ENCODE measurements at regions not wholly inside any gene's neighbourhood (a gene's known extent, or its start where the extent isn't known, plus 50 kb on each side); places are given as distances from the start of the nearest gene placed in this dataset.

DNA sequence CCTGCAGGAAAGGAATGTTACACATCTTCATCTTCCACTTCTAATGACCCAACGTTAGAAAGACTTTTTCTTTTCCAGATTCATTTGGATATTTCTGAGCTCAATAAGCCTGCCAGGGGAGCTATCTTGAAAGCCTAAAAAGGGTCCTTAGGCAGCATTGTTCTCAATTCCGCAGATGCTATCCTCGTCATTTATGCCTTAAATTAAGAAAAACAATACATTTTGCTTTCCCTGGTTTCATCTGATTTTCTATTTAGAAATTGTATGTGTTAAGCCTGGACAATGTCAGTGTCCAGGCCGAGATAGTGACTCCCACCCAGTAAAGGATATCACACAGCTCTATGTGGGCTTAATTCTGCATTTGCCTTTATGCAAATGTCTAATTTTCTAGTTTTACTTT, 721.3 kb downstream of the DIAPH3 start:
- DNase-seq (ENCODE audit: extremely low read depth, low read depth), result no peak
- TF ChIP-seq, protein P1, sequence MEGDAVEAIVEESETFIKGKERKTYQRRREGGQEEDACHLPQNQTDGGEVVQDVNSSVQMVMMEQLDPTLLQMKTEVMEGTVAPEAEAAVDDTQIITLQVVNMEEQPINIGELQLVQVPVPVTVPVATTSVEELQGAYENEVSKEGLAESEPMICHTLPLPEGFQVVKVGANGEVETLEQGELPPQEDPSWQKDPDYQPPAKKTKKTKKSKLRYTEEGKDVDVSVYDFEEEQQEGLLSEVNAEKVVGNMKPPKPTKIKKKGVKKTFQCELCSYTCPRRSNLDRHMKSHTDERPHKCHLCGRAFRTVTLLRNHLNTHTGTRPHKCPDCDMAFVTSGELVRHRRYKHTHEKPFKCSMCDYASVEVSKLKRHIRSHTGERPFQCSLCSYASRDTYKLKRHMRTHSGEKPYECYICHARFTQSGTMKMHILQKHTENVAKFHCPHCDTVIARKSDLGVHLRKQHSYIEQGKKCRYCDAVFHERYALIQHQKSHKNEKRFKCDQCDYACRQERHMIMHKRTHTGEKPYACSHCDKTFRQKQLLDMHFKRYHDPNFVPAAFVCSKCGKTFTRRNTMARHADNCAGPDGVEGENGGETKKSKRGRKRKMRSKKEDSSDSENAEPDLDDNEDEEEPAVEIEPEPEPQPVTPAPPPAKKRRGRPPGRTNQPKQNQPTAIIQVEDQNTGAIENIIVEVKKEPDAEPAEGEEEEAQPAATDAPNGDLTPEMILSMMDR (IDR thresholded peaks at IDR 0.05; ENCODE audit: low read depth, low read length), result no peak

DNA sequence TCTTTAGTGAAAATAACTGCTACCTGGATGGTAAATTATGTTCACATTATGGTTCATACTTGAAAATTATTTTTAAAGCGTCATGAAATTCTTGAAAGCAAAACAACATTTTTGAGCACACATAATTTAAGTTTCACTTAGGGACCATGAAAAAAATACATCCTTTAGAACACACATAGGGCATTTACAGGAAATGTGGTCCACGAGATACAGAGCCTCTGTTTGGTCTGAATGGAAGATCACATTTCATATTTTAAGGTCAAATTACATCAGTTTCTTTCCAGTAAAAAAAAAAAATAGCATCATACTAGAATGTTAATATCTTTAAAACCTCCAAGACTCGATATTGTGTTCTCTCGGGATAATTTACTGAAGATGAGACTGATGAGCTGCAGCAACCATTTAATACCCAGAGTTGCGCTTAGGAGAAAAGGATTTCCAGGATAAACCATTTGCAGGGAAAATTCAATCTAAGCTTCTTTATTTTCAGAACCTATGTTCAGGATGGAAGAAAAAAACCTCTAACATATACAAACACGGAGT, 720.7 kb downstream of the DIAPH3 start:
- no peak for DNase-seq (ENCODE audit: extremely low read depth, low read depth)
- TF ChIP-seq, protein P1 (IDR thresholded peaks at IDR 0.05; ENCODE audit: low read depth, low read length), result no peak

DNA sequence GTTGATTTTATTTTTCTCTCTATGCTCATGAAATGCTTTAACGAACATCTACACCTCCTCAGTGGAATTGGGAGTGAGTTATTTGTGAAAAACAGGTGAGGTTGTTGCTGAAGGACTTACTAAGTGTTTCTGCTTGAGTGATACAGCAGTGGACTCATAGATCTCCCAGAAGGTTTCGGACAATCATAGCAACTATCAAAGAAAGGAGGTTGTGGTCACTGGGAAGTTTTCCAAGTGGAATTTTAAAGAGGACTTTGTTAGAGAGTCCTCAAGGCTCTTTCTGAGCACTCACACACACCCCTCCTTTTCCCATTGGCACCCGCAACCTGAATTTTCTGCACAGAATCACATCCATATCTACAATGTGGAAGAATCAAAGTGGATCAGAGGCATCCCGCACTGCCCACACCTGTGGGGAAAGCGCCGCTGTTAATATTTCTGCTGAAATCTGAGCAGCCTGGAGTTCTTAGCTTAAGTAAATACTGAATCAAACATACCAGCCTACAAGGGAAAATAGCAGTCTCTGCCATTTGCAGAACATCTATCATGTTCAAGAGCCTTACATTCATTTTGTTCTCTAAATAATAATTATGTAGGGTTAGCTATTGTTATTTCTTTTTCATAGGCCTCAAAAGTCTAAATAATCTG, 719.4 kb downstream of the DIAPH3 start:
- no peak for DNase-seq (ENCODE audit: extremely low read depth, low read depth)

DNA sequence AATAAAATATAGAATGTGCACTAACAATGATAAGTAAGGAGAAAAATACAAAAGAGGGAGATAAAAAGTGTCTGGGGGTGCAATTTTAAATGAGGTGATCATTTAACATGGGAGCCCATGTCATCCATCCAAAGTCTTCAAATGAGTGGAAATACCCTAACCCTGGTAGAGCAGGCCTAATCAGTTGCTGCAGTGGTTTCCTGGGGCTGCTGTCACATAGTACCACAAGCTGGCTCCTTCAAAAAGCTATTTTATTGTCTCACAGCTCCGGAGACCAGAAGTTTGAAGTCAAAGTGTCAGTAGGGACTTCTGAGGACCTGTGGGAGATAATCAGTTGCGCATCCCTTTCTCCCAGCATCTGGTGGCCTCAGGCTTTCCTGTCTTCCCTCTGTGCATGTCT, 717.9 kb downstream of the DIAPH3 start:
- DNase-seq (ENCODE audit: extremely low read depth, low read depth), result no peak
- TF ChIP-seq, protein P1 (IDR thresholded peaks at IDR 0.05; ENCODE audit: low read depth, low read length), result no peak

More for the DNA sequence above, 719.4 kb downstream of the DIAPH3 start:
- TF ChIP-seq, protein P1 (IDR thresholded peaks at IDR 0.05; ENCODE audit: low read depth, low read length), result no peak

DNA sequence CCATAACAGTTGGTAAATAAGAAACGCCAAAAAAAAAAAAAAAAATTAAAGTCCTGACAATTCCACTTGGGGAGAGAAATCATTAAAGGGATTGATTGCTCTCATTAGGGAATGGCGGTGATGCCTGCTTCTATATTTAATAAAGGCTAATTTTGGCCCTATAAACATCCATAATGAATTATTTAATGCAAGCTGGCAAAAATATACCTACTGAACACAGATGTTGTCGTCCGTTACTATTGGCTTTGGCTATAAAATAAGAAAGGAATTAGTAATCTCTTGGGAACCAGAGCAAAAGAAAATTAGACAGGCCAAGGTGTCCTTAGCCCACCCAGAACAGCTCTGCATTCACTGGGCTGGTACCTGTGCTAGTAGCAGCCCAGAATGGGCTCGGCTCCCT, 717.3 kb downstream of the DIAPH3 start:
- DNase-seq (ENCODE audit: extremely low read depth, low read depth), result no peak
- TF ChIP-seq, protein P1 (IDR thresholded peaks at IDR 0.05; ENCODE audit: low read depth, low read length), result no peak

DNA sequence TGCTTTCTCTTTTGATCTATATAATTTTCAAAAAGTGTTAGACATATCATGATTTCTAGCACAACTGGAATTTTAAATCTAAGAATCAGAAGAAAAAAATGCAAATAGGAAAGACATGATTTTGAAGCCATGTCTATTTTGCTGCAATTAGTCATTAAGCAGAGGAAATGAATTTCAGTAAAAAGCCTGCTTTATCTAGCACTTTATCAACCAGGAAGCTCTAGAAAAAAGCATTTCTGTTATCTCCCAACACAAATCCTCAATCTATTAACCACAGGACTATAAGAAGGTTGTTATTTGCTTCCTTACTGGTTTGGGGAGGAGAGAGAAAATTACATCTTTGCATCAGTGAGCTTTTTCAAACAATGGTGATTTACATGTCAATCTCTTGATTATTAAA, 716.7 kb downstream of the DIAPH3 start:
- no peak for DNase-seq (ENCODE audit: extremely low read depth, low read depth)
- TF ChIP-seq, protein P1 (IDR thresholded peaks at IDR 0.05; ENCODE audit: low read depth, low read length), result no peak

DNA sequence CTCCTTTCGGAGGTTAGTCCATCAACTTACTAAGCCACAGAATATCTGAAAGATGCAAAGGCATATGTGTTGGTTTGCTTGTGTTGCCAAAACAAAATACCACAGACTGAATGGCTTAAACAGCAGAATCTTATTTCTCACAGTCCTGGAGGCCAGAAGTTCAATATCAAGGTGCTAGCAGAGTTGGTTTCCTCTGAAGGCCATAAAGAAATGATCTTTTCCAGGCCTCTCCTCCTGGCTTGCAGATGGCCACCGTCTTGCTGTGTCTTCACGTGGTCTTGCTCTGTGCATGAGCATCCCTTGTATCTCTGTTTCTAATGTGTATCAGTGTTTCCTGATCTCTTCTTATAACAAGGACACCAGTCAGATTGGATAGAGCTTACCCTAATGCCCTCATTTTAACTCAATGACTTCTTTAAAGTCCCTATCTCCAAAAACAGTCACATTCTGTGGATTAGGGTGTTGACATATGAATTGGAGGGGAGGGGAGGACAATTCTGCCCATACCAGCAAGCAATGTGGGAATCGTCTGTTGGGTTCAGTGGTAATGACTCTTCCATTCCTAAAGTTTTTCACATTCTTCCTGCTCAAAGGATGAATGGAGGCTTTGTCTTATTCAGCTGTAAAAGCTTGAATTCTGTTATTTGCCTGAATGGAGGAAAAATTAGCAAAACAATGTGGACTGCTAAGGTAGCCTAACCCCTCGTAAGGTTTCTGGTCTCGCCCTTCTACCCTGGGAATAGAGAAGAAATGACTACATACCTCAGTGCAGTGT, 715.7 kb downstream of the DIAPH3 start:
- DNase-seq (ENCODE audit: extremely low read depth, low read depth), result no peak

More for the DNA sequence above, 715.7 kb downstream of the DIAPH3 start:
- TF ChIP-seq, protein P1 (IDR thresholded peaks at IDR 0.05; ENCODE audit: low read depth, low read length), result no peak

Measured in AG09319 (cell line).